ENCODE measurements at regions not wholly inside any gene's neighbourhood (a gene's known extent, or its start where the extent isn't known, plus 50 kb on each side); places are given as distances from the start of the nearest gene placed in this dataset.

DNA sequence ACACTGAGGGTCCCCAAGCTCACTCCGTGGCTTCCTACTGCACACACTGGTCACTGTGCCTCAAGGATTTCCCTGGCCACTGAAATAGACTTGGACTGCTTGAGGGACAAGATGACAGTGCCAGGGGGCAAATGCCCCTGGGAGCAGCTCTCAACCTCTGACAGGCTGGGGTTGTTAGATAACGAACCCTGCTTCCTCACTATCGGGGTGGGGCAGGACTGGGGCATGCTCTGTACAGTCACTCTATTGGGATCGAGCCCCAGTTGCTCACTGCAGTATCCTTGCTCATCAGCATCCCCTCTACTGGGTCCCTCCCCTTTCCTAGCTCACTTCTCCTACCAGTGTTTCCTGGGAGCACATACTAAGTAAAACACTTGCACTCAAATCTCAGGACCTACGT lies 610.8 kb downstream of the NTRK3 start:
- in situ Hi-C loops (cut with HindIII; ENCODE audit: extremely low pct_ligation_motif_present, low pct_unique_long_range_greater_than_20kb) = no loop called here
- H3K9ac ChIP-seq (ENCODE audit: insufficient read depth, low read depth, low read length) = no peak overlapping the region
- H3K79me2 ChIP-seq (ENCODE audit: insufficient read depth, low read length) = no peaks in the 10 kb centered on the region
- ChIA-PET POLR2A (no interaction called here), CTCF (ENCODE audit: low intra/inter-chr PET ratio, low total read pairs) (no interaction called here)
- peaks cover 87% of the 10 kb centered on the region for H3K9me3 ChIP-seq (ENCODE audit: low read length)
- H3K36me3 ChIP-seq (replicated peaks in 1 of 2; ENCODE audit: control insufficient read depth in 1 of 2, insufficient read depth in 2 of 2, low read length in 2 of 2) = no peaks in the 10 kb centered on the region
- H2AFZ ChIP-seq (ENCODE audit: low read length) = no peak overlapping the region
- no peaks in the 10 kb centered on the region for H4K20me1 ChIP-seq (ENCODE audit: insufficient read depth, low read length)
- no peak for DNase-seq (ENCODE audit: low spot score)
- no peaks in the 10 kb centered on the region for H3K4me1 ChIP-seq (ENCODE audit: insufficient read depth, low read length)
- WGBS (ENCODE audit: low lambda C conversion rate) = 0% methylated on average over 3 of the region's 5 CpGs
- H3K27ac ChIP-seq (ENCODE audit: extremely low read length, insufficient read depth, low read length) = no peak overlapping the region
- H3K4me3 ChIP-seq (replicated peaks in 1 of 3; ENCODE audit: insufficient read depth in 1 of 3, low read depth in 2 of 3, low read length in 3 of 3) = no peak overlapping the region
- FAIRE-seq = no peak
- no TSS peak for BruUV-seq (replicated peaks)
- no peak for ATAC-seq
- no peaks in the 10 kb centered on the region for H3K27me3 ChIP-seq (ENCODE audit: control insufficient read depth in 1 of 2, insufficient read depth in 2 of 2, low read length in 2 of 2)
- intact Hi-C loops (cut with micrococcal nuclease; ENCODE audit: unreplicated experiment) = no loop called here
- no peak overlapping the region for H3K4me2 ChIP-seq (ENCODE audit: low read depth, low read length)
- TF ChIP-seq ARHGAP35 (CRISPR knock-in tag; IDR thresholded peaks at IDR 0.05; ENCODE audit: borderline replicate concordance) (no peak), STAG1 (CRISPR knock-in tag; IDR thresholded peaks at IDR 0.05) (no peak), RORA (CRISPR knock-in tag; IDR thresholded peaks at IDR 0.05) (no peak), NFE2 (CRISPR knock-in tag; IDR thresholded peaks at IDR 0.05) (no peak), YEATS2 (CRISPR knock-in tag; IDR thresholded peaks at IDR 0.05; ENCODE audit: borderline replicate concordance) (no peak), ZFYVE20 (CRISPR knock-in tag; IDR thresholded peaks at IDR 0.05; ENCODE audit: borderline replicate concordance, low read depth) (no peak), TBX3 (IDR thresholded peaks at IDR 0.05; ENCODE audit: borderline replicate concordance) (no peak), ZNF589 (CRISPR knock-in tag; conservative IDR thresholded peaks at IDR 0.05) (no peak), SALL2 (CRISPR knock-in tag; IDR thresholded peaks at IDR 0.05) (no peak), ZNF670 (CRISPR knock-in tag; IDR thresholded peaks at IDR 0.05; ENCODE audit: borderline replicate concordance) (no peak), JUND (CRISPR knock-in tag; IDR thresholded peaks at IDR 0.05) (no peak), IRF2 (CRISPR knock-in tag; IDR thresholded peaks at IDR 0.05) (no peak)
- TF ChIP-seq, protein P1, sequence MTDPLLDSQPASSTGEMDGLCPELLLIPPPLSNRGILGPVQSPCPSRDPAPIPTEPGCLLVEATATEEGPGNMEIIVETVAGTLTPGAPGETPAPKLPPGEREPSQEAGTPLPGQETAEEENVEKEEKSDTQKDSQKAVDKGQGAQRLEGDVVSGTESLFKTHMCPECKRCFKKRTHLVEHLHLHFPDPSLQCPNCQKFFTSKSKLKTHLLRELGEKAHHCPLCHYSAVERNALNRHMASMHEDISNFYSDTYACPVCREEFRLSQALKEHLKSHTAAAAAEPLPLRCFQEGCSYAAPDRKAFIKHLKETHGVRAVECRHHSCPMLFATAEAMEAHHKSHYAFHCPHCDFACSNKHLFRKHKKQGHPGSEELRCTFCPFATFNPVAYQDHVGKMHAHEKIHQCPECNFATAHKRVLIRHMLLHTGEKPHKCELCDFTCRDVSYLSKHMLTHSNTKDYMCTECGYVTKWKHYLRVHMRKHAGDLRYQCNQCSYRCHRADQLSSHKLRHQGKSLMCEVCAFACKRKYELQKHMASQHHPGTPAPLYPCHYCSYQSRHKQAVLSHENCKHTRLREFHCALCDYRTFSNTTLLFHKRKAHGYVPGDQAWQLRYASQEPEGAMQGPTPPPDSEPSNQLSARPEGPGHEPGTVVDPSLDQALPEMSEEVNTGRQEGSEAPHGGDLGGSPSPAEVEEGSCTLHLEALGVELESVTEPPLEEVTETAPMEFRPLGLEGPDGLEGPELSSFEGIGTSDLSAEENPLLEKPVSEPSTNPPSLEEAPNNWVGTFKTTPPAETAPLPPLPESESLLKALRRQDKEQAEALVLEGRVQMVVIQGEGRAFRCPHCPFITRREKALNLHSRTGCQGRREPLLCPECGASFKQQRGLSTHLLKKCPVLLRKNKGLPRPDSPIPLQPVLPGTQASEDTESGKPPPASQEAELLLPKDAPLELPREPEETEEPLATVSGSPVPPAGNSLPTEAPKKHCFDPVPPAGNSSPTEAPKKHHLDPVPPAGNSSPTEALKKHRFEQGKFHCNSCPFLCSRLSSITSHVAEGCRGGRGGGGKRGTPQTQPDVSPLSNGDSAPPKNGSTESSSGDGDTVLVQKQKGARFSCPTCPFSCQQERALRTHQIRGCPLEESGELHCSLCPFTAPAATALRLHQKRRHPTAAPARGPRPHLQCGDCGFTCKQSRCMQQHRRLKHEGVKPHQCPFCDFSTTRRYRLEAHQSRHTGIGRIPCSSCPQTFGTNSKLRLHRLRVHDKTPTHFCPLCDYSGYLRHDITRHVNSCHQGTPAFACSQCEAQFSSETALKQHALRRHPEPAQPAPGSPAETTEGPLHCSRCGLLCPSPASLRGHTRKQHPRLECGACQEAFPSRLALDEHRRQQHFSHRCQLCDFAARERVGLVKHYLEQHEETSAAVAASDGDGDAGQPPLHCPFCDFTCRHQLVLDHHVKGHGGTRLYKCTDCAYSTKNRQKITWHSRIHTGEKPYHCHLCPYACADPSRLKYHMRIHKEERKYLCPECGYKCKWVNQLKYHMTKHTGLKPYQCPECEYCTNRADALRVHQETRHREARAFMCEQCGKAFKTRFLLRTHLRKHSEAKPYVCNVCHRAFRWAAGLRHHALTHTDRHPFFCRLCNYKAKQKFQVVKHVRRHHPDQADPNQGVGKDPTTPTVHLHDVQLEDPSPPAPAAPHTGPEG (CRISPR knock-in tag; IDR thresholded peaks at IDR 0.05) = no peak
- TF ChIP-seq, protein P2, sequence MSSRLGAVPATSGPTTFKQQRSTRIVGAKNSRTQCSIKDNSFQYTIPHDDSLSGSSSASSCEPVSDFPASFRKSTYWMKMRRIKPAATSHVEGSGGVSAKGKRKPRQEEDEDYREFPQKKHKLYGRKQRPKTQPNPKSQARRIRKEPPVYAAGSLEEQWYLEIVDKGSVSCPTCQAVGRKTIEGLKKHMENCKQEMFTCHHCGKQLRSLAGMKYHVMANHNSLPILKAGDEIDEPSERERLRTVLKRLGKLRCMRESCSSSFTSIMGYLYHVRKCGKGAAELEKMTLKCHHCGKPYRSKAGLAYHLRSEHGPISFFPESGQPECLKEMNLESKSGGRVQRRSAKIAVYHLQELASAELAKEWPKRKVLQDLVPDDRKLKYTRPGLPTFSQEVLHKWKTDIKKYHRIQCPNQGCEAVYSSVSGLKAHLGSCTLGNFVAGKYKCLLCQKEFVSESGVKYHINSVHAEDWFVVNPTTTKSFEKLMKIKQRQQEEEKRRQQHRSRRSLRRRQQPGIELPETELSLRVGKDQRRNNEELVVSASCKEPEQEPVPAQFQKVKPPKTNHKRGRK (CRISPR knock-in tag; IDR thresholded peaks at IDR 0.05) = no peak
- TF ChIP-seq, protein P3, sequence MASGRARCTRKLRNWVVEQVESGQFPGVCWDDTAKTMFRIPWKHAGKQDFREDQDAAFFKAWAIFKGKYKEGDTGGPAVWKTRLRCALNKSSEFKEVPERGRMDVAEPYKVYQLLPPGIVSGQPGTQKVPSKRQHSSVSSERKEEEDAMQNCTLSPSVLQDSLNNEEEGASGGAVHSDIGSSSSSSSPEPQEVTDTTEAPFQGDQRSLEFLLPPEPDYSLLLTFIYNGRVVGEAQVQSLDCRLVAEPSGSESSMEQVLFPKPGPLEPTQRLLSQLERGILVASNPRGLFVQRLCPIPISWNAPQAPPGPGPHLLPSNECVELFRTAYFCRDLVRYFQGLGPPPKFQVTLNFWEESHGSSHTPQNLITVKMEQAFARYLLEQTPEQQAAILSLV (CRISPR knock-in tag; IDR thresholded peaks at IDR 0.05; ENCODE audit: borderline replicate concordance) = no peak

Data from HepG2 (cell line).